Endothelial cell of umbilical vein (primary cell): ENCODE measurements at regions not wholly inside any gene's neighbourhood (a gene's known extent, or its start where the extent isn't known, plus 50 kb on each side); places are given as distances from the start of the nearest gene placed in this dataset.

ENCODE experiments used
- BruUV-seq: library from RNA; stranded (reverse); fragments of 400-500 nt; replicated peaks from 2 replicates; lab custom pipeline; 2021; lab: Mats Ljungman, UMichigan
- CTCF ChIA-PET: fragments of 300-600, 350-600 bp; sonication (Branson Sonifier 250); formaldehyde crosslinking; loops from one replicate; lab custom pipeline; 2021; ENCODE audit warnings: antibody characterized with exemption, inconsistent platforms; lab: Charles Lee
- POLR2A ChIA-PET: fragments of 300-600, 350-600 bp; sonication (Branson Sonifier 250); formaldehyde crosslinking; loops from one replicate; lab custom pipeline; 2021; ENCODE audit warnings: antibody characterized with exemption, inconsistent platforms; lab: Charles Lee
- DNase-seq: peaks from one replicate; pipeline ENCODE4 v3.0.0-alpha.2; 2011; ENCODE audit warnings: low read depth, low spot score
- FAIRE-seq: peaks from 2 replicates; lab custom pipeline; 2011; peaks lifted over from hg19 to GRCh38; lab: Jason Lieb, UNC
- H2AFZ ChIP-seq: 2 replicates; pipeline ENCODE4 v1.6.0; 2012; ENCODE audit warnings: low read depth, low read length, control low read depth, inconsistent platforms
- H3K27ac ChIP-seq: 2 replicates; pipeline ENCODE4 v1.5.1; 2011; ENCODE audit warnings: low read depth, mild to moderate bottlenecking, control low read depth, low read length, moderate library complexity; ENCODE audit not compliant: insufficient read depth
- H3K27me3 ChIP-seq, 2 experiments: 2 replicates each; pipeline versions ENCODE4 v1.6.0 to v1.6.1; 2011; ENCODE audit warnings: low read length in 2 of 2, mixed read lengths in 1 of 2; ENCODE audit not compliant: control insufficient read depth in 2 of 2, insufficient read depth in 2 of 2
- H3K36me3 ChIP-seq, 2 experiments: 2 replicates in 1 of 2; 3 replicates in 1 of 2; pipeline ENCODE4 v1.5.1; 2011; ENCODE audit warnings: low read length in 2 of 2, mild to moderate bottlenecking in 1 of 2, moderate library complexity in 1 of 2; ENCODE audit not compliant: control insufficient read depth in 2 of 2, insufficient read depth in 2 of 2; ENCODE audit errors: extremely low read depth in 1 of 2
- H3K4me1 ChIP-seq: 3 replicates; pipeline ENCODE4 v1.5.1; 2011; ENCODE audit warnings: mild to moderate bottlenecking, low read length; ENCODE audit not compliant: control insufficient read depth, insufficient read depth; ENCODE audit errors: extremely low read depth
- H3K4me2 ChIP-seq: 2 replicates; pipeline ENCODE4 v1.6.1; 2011; ENCODE audit warnings: low read length, control low read depth, mixed read lengths; ENCODE audit not compliant: insufficient read depth
- H3K4me3 ChIP-seq, 3 experiments: fragments of 200-600 bp in 1 of 3; sonication (generic), shearing (Covaris generic) in 1 of 3; replicated peaks in 1 of 3; 2 replicates each; pipeline ENCODE4 v1.5.1; 2011 to 2016; ENCODE audit warnings: control low read depth in 3 of 3, low read length in 3 of 3, mild to moderate bottlenecking in 2 of 3, inconsistent platforms in 1 of 3, low read depth in 1 of 3, moderate library complexity in 1 of 3; ENCODE audit not compliant: insufficient read depth in 1 of 3
- H3K79me2 ChIP-seq: 2 replicates; pipeline ENCODE4 v1.6.0; 2012; ENCODE audit warnings: low read length, inconsistent platforms; ENCODE audit not compliant: control insufficient read depth, insufficient read depth
- H3K9ac ChIP-seq: replicated peaks from 2 replicates; pipeline ENCODE3; 2011; ENCODE audit warnings: low read length, control low read depth; ENCODE audit not compliant: insufficient read depth; ENCODE audit errors: extremely low read depth
- H3K9me1 ChIP-seq: replicated peaks from 3 replicates; pipeline ENCODE4 v1.6.0; 2011; ENCODE audit warnings: mild to moderate bottlenecking, low read length; ENCODE audit not compliant: control insufficient read depth, insufficient read depth; ENCODE audit errors: extremely low read depth
- H3K9me3 ChIP-seq: replicated peaks from 2 replicates; pipeline ENCODE4 v1.5.1; 2012; ENCODE audit warnings: low read length, inconsistent platforms; ENCODE audit not compliant: control insufficient read depth, insufficient read depth
- H4K20me1 ChIP-seq: replicated peaks from 2 replicates; pipeline ENCODE3; 2011; ENCODE audit warnings: mild to moderate bottlenecking, low read length; ENCODE audit not compliant: control insufficient read depth, insufficient read depth; ENCODE audit errors: extremely low read depth
- CTCF ChIP-seq, 2 donors: IDR thresholded peaks; 1 replicate in 1 of 2; 2 replicates in 1 of 2; pipeline ENCODE4 v1.5.1; 2011; ENCODE audit warnings: low read length in 2 of 2, mild to moderate bottlenecking in 2 of 2, moderate library complexity in 2 of 2, control low read depth in 1 of 2, inconsistent platforms in 1 of 2, low read depth in 1 of 2; ENCODE audit not compliant: insufficient read depth in 1 of 2; ENCODE audit errors: extremely low read depth in 1 of 2
- EZH2 ChIP-seq: IDR thresholded peaks from 2 replicates; pipeline ENCODE4 v1.6.1; 2012; ENCODE audit warnings: borderline replicate concordance, low read depth, mild to moderate bottlenecking, moderate library complexity, low read length, inconsistent platforms; ENCODE audit not compliant: severe bottlenecking
- FOS ChIP-seq: IDR thresholded peaks from 2 replicates; pipeline ENCODE4 v1.6.1; 2011; ENCODE audit warnings: mild to moderate bottlenecking, low read length, moderate library complexity, borderline replicate concordance; ENCODE audit not compliant: insufficient read depth
- GATA2 ChIP-seq: IDR thresholded peaks from 2 replicates; pipeline ENCODE4 v1.7.0; 2011; ENCODE audit warnings: low read depth, mild to moderate bottlenecking, moderate library complexity, mixed read lengths, low read length; ENCODE audit not compliant: insufficient read length, insufficient read depth
- JUN ChIP-seq: IDR thresholded peaks from 2 replicates; pipeline ENCODE4 v1.6.1; 2011; ENCODE audit warnings: borderline replicate concordance, low read depth; ENCODE audit not compliant: insufficient read length, insufficient read depth
- MAX ChIP-seq: IDR thresholded peaks from 2 replicates; pipeline ENCODE4 v1.6.1; 2011; ENCODE audit not compliant: insufficient read depth, insufficient read length
- MYC ChIP-seq: IDR thresholded peaks from one replicate; pipeline ENCODE4 v1.6.1; 2011; ENCODE audit warnings: mild to moderate bottlenecking, low read depth, low read length
- POLR2A ChIP-seq: IDR thresholded peaks from 2 replicates; pipeline ENCODE4 v1.6.1; 2012; ENCODE audit warnings: low read depth, mild to moderate bottlenecking, control low read depth, low read length
- POLR2AphosphoS5 ChIP-seq: IDR thresholded peaks from 2 replicates; pipeline ENCODE4 v1.6.1; 2012; ENCODE audit warnings: low read depth, mild to moderate bottlenecking, control low read depth, low read length, moderate library complexity; ENCODE audit not compliant: insufficient read depth
- dilution Hi-C: fragments of 300-500 bp; cut with MboI; formaldehyde crosslinking; loops from one replicate; pipeline ENCODE4 v1.15.0; 2019; ENCODE audit warnings: low sequenced_read_pairs; ENCODE audit not compliant: extremely low pct_ligation_motif_present
- intact Hi-C: fragments of 100-400 bp; cut with micrococcal nuclease; formaldehyde crosslinking; loops from one replicate; pipeline ENCODE4 v1.10.0; 2022

- H3K79me2 ChIP-seq = no peaks in the 10 kb centered on the region
- POLR2A ChIA-PET = no interaction called here
These were observed 183.1 kb downstream of the RHOU start for GRCh38 chr1:228918335-228918734.

More at GRCh38 chr1:228918335-228918734, 183.1 kb downstream of the RHOU start:
- Histone ChIP-seq H3K9me3 (no peaks in the 10 kb centered on the region), H4K20me1 (no peaks in the 10 kb centered on the region), H3K4me2 (no peak overlapping the region), H3K9me1 (no peaks in the 10 kb centered on the region), H3K9ac (no peak overlapping the region), H3K36me3 (no peaks in the 10 kb centered on the region), H2AFZ (no peak overlapping the region), H3K4me1 (no peaks in the 10 kb centered on the region), H3K27ac (no peak overlapping the region), H3K4me3 (no peak overlapping the region), H3K27me3 (no peaks in the 10 kb centered on the region)
- CTCF ChIA-PET = no interaction called here
- no peak for DNase-seq
- TF ChIP-seq GATA2 (no peak), MYC (no peak), POLR2A (no peak), JUN (no peak), MAX (no peak), FOS (no peak), CTCF (IDR thresholded peaks at IDR 0.05; ENCODE audit: extremely low read depth in 1 of 2, insufficient read depth in 1 of 2, low read depth in 1 of 2, low read length in 2 of 2) (no peak), EZH2 (no peak), POLR2AphosphoS5 (no peak)
- dilution Hi-C loops (no loop called here), intact Hi-C loops (no loop called here)
- no TSS peak for BruUV-seq
- no peak for FAIRE-seq
